NCI-H2196 (cell line): ENCODE measurements at regions not wholly inside any gene's neighbourhood (a gene's known extent, or its start where the extent isn't known, plus 50 kb on each side); places are given as distances from the start of the nearest gene placed in this dataset.

ENCODE experiments used
- DNase-seq: peaks from one replicate; lab custom pipeline; 2025; ENCODE audit not compliant: unreplicated experiment; lab: John Stamatoyannopoulos, UW

- no peak for DNase-seq
Measured at GRCh38 chr6:93792746-93793145, 373.4 kb upstream of the EPHA7 start.

GRCh38 chr6:93790981-93791380 is 371.6 kb upstream of the EPHA7 start:
- DNase-seq, result no peak

- no peak for DNase-seq
Measured at GRCh38 chr6:93789532-93789931, 370.2 kb upstream of the EPHA7 start.

- no peak for DNase-seq
Measured at GRCh38 chr6:93787841-93788240, 368.5 kb upstream of the EPHA7 start.

GRCh38 chr6:93786474-93787330 is 367.3 kb upstream of the EPHA7 start:
- DNase-seq, result no peak

- no peak for DNase-seq
Measured at GRCh38 chr6:93785694-93786030, 366.3 kb upstream of the EPHA7 start.

GRCh38 chr6:93784794-93785693 is 365.7 kb upstream of the EPHA7 start:
- no peak for DNase-seq

- DNase-seq, result no peak
Measured at GRCh38 chr6:93779086-93779841, 359.9 kb upstream of the EPHA7 start.

- no peak for DNase-seq
Measured at GRCh38 chr6:93759190-93759589, 339.8 kb upstream of the EPHA7 start.

- no peak for DNase-seq
Measured at GRCh38 chr6:93751969-93752368, 332.6 kb upstream of the EPHA7 start.

GRCh38 chr6:93749930-93750329 is 330.6 kb upstream of the EPHA7 start:
- no peak for DNase-seq

GRCh38 chr6:93749191-93749590 is 329.8 kb upstream of the EPHA7 start:
- no peak for DNase-seq

- no peak for DNase-seq
Measured at GRCh38 chr6:93746892-93747291, 327.5 kb upstream of the EPHA7 start.

- no peak for DNase-seq
Measured at GRCh38 chr6:93745306-93745705, 325.9 kb upstream of the EPHA7 start.

- DNase-seq, result no peak
Measured at GRCh38 chr6:93735099-93735498, 315.7 kb upstream of the EPHA7 start.

GRCh38 chr6:93731306-93731705 is 311.9 kb upstream of the EPHA7 start:
- no peak for DNase-seq

GRCh38 chr6:93728150-93728549 is 308.8 kb upstream of the EPHA7 start:
- no peak for DNase-seq

- DNase-seq, result no peak
Measured at GRCh38 chr6:93727447-93727846, 308.1 kb upstream of the EPHA7 start.

GRCh38 chr6:93721386-93722048 is 302.2 kb upstream of the EPHA7 start:
- DNase-seq, result peak; percentile 40

- DNase-seq, result no peak
Measured at GRCh38 chr6:93713974-93714373, 294.6 kb upstream of the EPHA7 start.

- no peak for DNase-seq
Measured at GRCh38 chr6:93703431-93703830, 284.1 kb upstream of the EPHA7 start.
